GM06990 (cell line): ENCODE measurements at regions not wholly inside any gene's neighbourhood (a gene's known extent, or its start where the extent isn't known, plus 50 kb on each side); places are given as distances from the start of the nearest gene placed in this dataset.
"Not testable (repeated sequence)": the region's sequence is repeated elsewhere in the genome, so short reads cannot be mapped to it uniquely, and the experiment has no call there.

ENCODE experiments used
- DNase-seq: peaks from one replicate; pipeline ENCODE4 v3.0.0-alpha.2; 2011; ENCODE audit not compliant: insufficient read length; ENCODE audit errors: extremely low read depth
- H3K27me3 ChIP-seq: replicated peaks from 2 replicates; pipeline ENCODE4 v1.6.0; 2011; ENCODE audit warnings: low read length; ENCODE audit not compliant: control insufficient read depth, insufficient read depth
- H3K36me3 ChIP-seq: 2 replicates; pipeline ENCODE4 v1.5.1; 2011; ENCODE audit warnings: low read length; ENCODE audit not compliant: control insufficient read depth, insufficient read depth
- H3K4me3 ChIP-seq: replicated peaks from 2 replicates; pipeline ENCODE4 v1.5.1; 2011; ENCODE audit warnings: low read depth, mild to moderate bottlenecking, control low read depth, low read length
- CTCF ChIP-seq: IDR thresholded peaks from 2 replicates; pipeline ENCODE4 v1.5.1; 2011; ENCODE audit warnings: low read length, control low read depth, mild to moderate bottlenecking, inconsistent platforms; ENCODE audit not compliant: insufficient read depth, poor library complexity, severe bottlenecking

- no peak for TF ChIP-seq CTCF
- Histone ChIP-seq H3K27me3 (no peaks in the 10 kb centered on the region), H3K4me3 (no peak overlapping the region), H3K36me3 (no peaks in the 10 kb centered on the region)
- no peak for DNase-seq
Measured at GRCh38 chr10:29772403-29772802, 137.6 kb upstream of the SVIL start.

GRCh38 chr10:29771376-29771775, 136.6 kb upstream of the SVIL start:
- no peak for DNase-seq
- H3K27me3 ChIP-seq = no peaks in the 10 kb centered on the region
- TF ChIP-seq CTCF = no peak
- H3K36me3 ChIP-seq = no peaks in the 10 kb centered on the region
- H3K4me3 ChIP-seq = no peak overlapping the region

GRCh38 chr10:29769277-29769676, 134.5 kb upstream of the SVIL start:
- H3K27me3 ChIP-seq, DNase-seq, H3K4me3 ChIP-seq, H3K36me3 ChIP-seq: not testable (repeated sequence)

- no peaks in the 10 kb centered on the region for H3K36me3 ChIP-seq
- no peaks in the 10 kb centered on the region for H3K27me3 ChIP-seq
- TF ChIP-seq CTCF = no peak
- no peak overlapping the region for H3K4me3 ChIP-seq
- DNase-seq = no peak
Measured at GRCh38 chr10:29767968-29768367, 133.2 kb upstream of the SVIL start.

- no peak for TF ChIP-seq CTCF
- Histone ChIP-seq H3K27me3 (no peaks in the 10 kb centered on the region), H3K4me3 (no peak overlapping the region), H3K36me3 (no peaks in the 10 kb centered on the region)
- DNase-seq = no peak
Measured at GRCh38 chr10:29766753-29767152, 132.0 kb upstream of the SVIL start.

GRCh38 chr10:29765330-29765729, 130.6 kb upstream of the SVIL start:
- H3K36me3 ChIP-seq = no peaks in the 10 kb centered on the region
- no peaks in the 10 kb centered on the region for H3K27me3 ChIP-seq
- no peak overlapping the region for H3K4me3 ChIP-seq
- no peak for DNase-seq
- no peak for TF ChIP-seq CTCF

GRCh38 chr10:29763396-29763795, 128.6 kb upstream of the SVIL start:
- Histone ChIP-seq H3K27me3 (no peaks in the 10 kb centered on the region), H3K36me3 (no peaks in the 10 kb centered on the region), H3K4me3 (no peak overlapping the region)
- DNase-seq = no peak
- no peak for TF ChIP-seq CTCF
